NB4 (cell line): ENCODE measurements at regions not wholly inside any gene's neighbourhood (a gene's known extent, or its start where the extent isn't known, plus 50 kb on each side); places are given as distances from the start of the nearest gene placed in this dataset.

Experiments
- DNase-seq: peaks from one replicate; pipeline ENCODE4 v3.0.0; 2010; ENCODE audit warnings: low read depth
- H3K4me3 ChIP-seq: one replicate; pipeline ENCODE4 v1.5.1; 2011; ENCODE audit warnings: mild to moderate bottlenecking, low read depth, low read length, moderate library complexity
- CTCF ChIP-seq: IDR thresholded peaks from one replicate; pipeline ENCODE4 v1.5.1; 2012; ENCODE audit warnings: low read depth, low read length
- MAX ChIP-seq: IDR thresholded peaks from 2 replicates; pipeline ENCODE4 v1.6.1; 2011; ENCODE audit warnings: low read depth, low read length
- MYC ChIP-seq: IDR thresholded peaks from 2 replicates; pipeline ENCODE4 v1.6.1; 2011; ENCODE audit warnings: low read depth, low read length
- POLR2A ChIP-seq: IDR thresholded peaks from 2 replicates; pipeline ENCODE4 v1.6.1; 2011; ENCODE audit warnings: mild to moderate bottlenecking; ENCODE audit not compliant: insufficient read length; ENCODE audit errors: extremely low read depth

GRCh38 chr16:66229651-66230050 is 136.8 kb upstream of the CDH5 start:
- H3K4me3 ChIP-seq, result no peak overlapping the region
- peak; percentile 54 for DNase-seq
- TF ChIP-seq MAX (no peak), MYC (no peak), POLR2A (no peak), CTCF (no peak)

- peak; percentile 49 for DNase-seq
- no peak overlapping the region for H3K4me3 ChIP-seq
- TF ChIP-seq MYC (no peak), CTCF (no peak), MAX (no peak), POLR2A (no peak)
Observed at GRCh38 chr16:66228792-66229191, 137.7 kb upstream of the CDH5 start.

GRCh38 chr16:66227766-66228530 is 138.5 kb upstream of the CDH5 start:
- DNase-seq, result no peak
- H3K4me3 ChIP-seq, result no peak overlapping the region
- TF ChIP-seq CTCF, result no peak
- TF ChIP-seq MAX, result no peak
- no peak for TF ChIP-seq MYC
- TF ChIP-seq POLR2A, result no peak

- no peak for DNase-seq
- TF ChIP-seq MAX (no peak), MYC (no peak), CTCF (no peak), POLR2A (no peak)
- no peak overlapping the region for H3K4me3 ChIP-seq
Observed at GRCh38 chr16:66226762-66227161, 139.7 kb upstream of the CDH5 start.

- H3K4me3 ChIP-seq, result no peak overlapping the region
- DNase-seq, result no peak
- TF ChIP-seq CTCF, result no peak
- TF ChIP-seq POLR2A, result no peak
- TF ChIP-seq MYC, result no peak
- TF ChIP-seq MAX, result no peak
Observed at GRCh38 chr16:66225696-66226095, 140.8 kb upstream of the CDH5 start.
